Vagina (tissue), 2 donors: ENCODE measurements at regions not wholly inside any gene's neighbourhood (a gene's known extent, or its start where the extent isn't known, plus 50 kb on each side); places are given as distances from the start of the nearest gene placed in this dataset.
"Not testable (repeated sequence)": the region's sequence is repeated elsewhere in the genome, so short reads cannot be mapped to it uniquely, and the experiment has no call there.

Experiments
- DNase-seq, 2 donors: peaks; one replicate each; pipeline ENCODE4 v3.0.0-alpha.2; 2017; ENCODE audit errors: extremely low spot score in 2 of 2
- H3K27ac ChIP-seq: fragments of 200-600 bp; sonication (generic); one replicate; pipeline ENCODE4 v1.5.1; 2019
- H3K27me3 ChIP-seq: fragments of 200-600 bp; sonication (generic); one replicate; pipeline ENCODE4 v1.5.1; 2019
- H3K36me3 ChIP-seq, 2 donors: fragments of 200-600 bp; sonication (generic); one replicate each; pipeline ENCODE4 v1.5.1; 2017 to 2019
- H3K4me1 ChIP-seq: fragments of 200-600 bp; sonication (generic); one replicate; pipeline ENCODE4 v1.5.1; 2019
- H3K4me3 ChIP-seq, 2 donors: fragments of 200-600 bp; sonication (generic); 1 replicate in 1 of 2; 2 replicates in 1 of 2; pipeline ENCODE4 v1.5.1; 2016 to 2019
- H3K9me3 ChIP-seq: fragments of 200-600 bp; sonication (generic); one replicate; pipeline ENCODE4 v1.5.1; 2019
- CTCF ChIP-seq, 3 experiments: fragments of 450-650 bp in 2 of 3; fragments of 200-600 bp in 1 of 3; sonication (generic) in 1 of 3; IDR thresholded peaks; one replicate each; pipeline ENCODE4 v1.5.1; 2017 to 2019; ENCODE audit warnings: antibody characterized with exemption in 3 of 3, mild to moderate bottlenecking in 2 of 3, moderate library complexity in 2 of 3
- POLR2A ChIP-seq, 2 donors: fragments of 450-650 bp; IDR thresholded peaks; one replicate each; pipeline ENCODE4 v1.6.1; 2017; ENCODE audit warnings: antibody characterized with exemption in 2 of 2, mild to moderate bottlenecking in 2 of 2, moderate library complexity in 2 of 2
- POLR2AphosphoS5 ChIP-seq, 2 donors: sonication (generic); formaldehyde crosslinking; IDR thresholded peaks; one replicate each; pipeline ENCODE4 v1.9.0; 2017; ENCODE audit warnings: antibody characterized with exemption in 2 of 2, mild to moderate bottlenecking in 2 of 2, low read depth in 1 of 2; ENCODE audit not compliant: insufficient read depth in 1 of 2
- intact Hi-C: fragments of 100-400 bp; cut with DNase I; formaldehyde crosslinking; loops from one replicate; pipeline ENCODE4 v1.15.1; 2023

DNA sequence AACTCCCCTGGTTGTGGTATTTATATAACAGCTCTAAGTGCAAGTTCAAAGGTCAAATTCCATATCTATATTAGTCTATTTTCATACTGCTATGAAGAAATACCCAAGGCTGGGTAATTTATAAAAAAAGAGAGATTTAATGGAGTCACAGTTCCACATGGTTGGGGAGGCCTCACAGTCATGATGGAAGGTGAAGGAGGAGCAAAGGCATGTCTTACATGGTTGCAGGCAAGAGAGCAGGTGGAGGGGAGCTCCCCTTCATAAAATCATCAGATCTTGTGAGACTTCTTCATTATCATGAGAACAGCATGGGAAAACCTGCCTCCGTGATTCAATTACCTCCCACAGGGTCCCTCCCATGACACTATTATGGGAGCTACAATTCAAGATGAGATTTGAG, 179.6 kb upstream of the FBXO11 start:
- TF ChIP-seq POLR2A (IDR thresholded peaks at IDR 0.05) (no peak), POLR2AphosphoS5 (IDR thresholded peaks at IDR 0.05; ENCODE audit: insufficient read depth in 1 of 2, low read depth in 1 of 2) (no peak), CTCF (IDR thresholded peaks at IDR 0.05) (no peak)
- no peak overlapping the region for H3K4me3 ChIP-seq
- H3K9me3 ChIP-seq = no peaks in the 10 kb centered on the region
- DNase-seq = no peak
- H3K4me1 ChIP-seq = no peaks in the 10 kb centered on the region
- H3K27ac ChIP-seq = no peak overlapping the region
- no peaks in the 10 kb centered on the region for H3K36me3 ChIP-seq
- intact Hi-C loops = no loop called here
- H3K27me3 ChIP-seq = no peaks in the 10 kb centered on the region

- no peak for DNase-seq
- no peaks in the 10 kb centered on the region for H3K27me3 ChIP-seq
- no peaks in the 10 kb centered on the region for H3K4me1 ChIP-seq
- no peaks in the 10 kb centered on the region for H3K9me3 ChIP-seq
- no peaks in the 10 kb centered on the region for H3K36me3 ChIP-seq
- TF ChIP-seq POLR2A (IDR thresholded peaks at IDR 0.05) = no peak
- no peak for TF ChIP-seq POLR2AphosphoS5 (IDR thresholded peaks at IDR 0.05; ENCODE audit: insufficient read depth in 1 of 2, low read depth in 1 of 2)
- TF ChIP-seq CTCF (IDR thresholded peaks at IDR 0.05) = no peak
- H3K27ac ChIP-seq = no peak overlapping the region
- H3K4me3 ChIP-seq = no peak overlapping the region
- intact Hi-C loops = no loop called here
Measured at GRCh38 chr2:48088994-48089393, 182.7 kb upstream of the FBXO11 start.

GRCh38 chr2:48089644-48090043, 183.3 kb upstream of the FBXO11 start:
- H3K27ac ChIP-seq = no peak overlapping the region
- intact Hi-C loops = no loop called here
- H3K4me3 ChIP-seq = no peak overlapping the region
- no peaks in the 10 kb centered on the region for H3K4me1 ChIP-seq
- no peaks in the 10 kb centered on the region for H3K27me3 ChIP-seq
- no peaks in the 10 kb centered on the region for H3K36me3 ChIP-seq
- DNase-seq = no peak
- H3K9me3 ChIP-seq = no peaks in the 10 kb centered on the region
- TF ChIP-seq POLR2A (IDR thresholded peaks at IDR 0.05) = no peak
- TF ChIP-seq CTCF (IDR thresholded peaks at IDR 0.05) = no peak
- no peak for TF ChIP-seq POLR2AphosphoS5 (IDR thresholded peaks at IDR 0.05; ENCODE audit: insufficient read depth in 1 of 2, low read depth in 1 of 2)

DNA sequence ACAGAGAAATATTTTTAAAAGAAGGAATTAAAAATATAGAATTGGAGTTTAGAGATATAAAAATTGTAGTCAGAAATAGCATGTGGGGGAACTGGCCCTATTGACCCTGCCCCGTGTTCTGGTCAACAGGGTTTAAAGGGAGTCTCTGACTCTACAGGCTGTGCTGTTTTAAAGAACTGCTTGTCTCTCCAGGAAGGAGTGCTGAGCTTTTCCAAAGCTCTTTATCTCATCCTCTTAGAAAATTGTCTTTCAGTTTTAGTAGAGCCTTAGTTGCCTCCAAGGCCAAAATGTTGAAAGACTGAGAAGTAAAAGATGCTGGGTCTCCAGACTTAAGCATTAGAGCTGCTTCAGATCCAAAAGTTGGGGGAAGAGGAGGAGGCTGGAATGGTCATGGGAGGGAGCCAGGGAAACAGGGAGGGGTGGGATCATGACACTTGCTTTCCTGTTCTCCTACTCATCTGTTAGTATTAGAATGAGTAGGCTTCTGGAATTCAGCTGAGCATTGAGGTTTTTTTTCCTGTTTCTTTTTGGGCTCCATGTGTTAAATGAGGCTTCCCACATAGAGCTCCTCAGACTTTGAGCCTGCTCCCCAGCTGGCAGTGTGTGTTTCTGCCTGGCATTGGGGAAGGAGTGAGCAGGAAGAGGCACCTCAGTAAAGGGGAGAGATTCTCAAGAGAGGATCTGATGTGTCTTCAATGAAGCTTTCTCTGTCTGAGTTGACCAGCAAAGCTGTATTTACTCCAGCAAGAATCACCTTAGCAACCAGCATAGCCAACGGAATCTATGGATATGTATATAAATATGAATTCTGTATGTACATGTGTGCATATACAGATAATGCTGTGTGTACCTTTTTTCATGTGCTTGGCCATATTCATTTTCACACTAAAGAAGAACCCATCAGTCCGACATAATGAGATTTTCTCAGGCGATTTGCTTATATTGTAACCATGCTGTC, 186.8 kb upstream of the FBXO11 start:
- Histone ChIP-seq H3K4me3 (no peak overlapping the region), H3K4me1 (no peaks in the 10 kb centered on the region), H3K27ac (no peak overlapping the region), H3K27me3 (no peaks in the 10 kb centered on the region), H3K9me3 (no peaks in the 10 kb centered on the region), H3K36me3 (no peaks in the 10 kb centered on the region)
- no peak for DNase-seq
- no peak for TF ChIP-seq POLR2AphosphoS5 (IDR thresholded peaks at IDR 0.05; ENCODE audit: insufficient read depth in 1 of 2, low read depth in 1 of 2)
- no peak for TF ChIP-seq CTCF (IDR thresholded peaks at IDR 0.05)
- TF ChIP-seq POLR2A (IDR thresholded peaks at IDR 0.05) = no peak
- intact Hi-C loops = no loop called here

- H3K9me3 ChIP-seq, H3K4me1 ChIP-seq, DNase-seq, H3K27ac ChIP-seq, H3K27me3 ChIP-seq, H3K36me3 ChIP-seq, H3K4me3 ChIP-seq, intact Hi-C loops: not testable (repeated sequence)
Measured at GRCh38 chr2:48096765-48097164, 190.5 kb upstream of the FBXO11 start.
